Left ventricle myocardium superior (tissue), 1 donor: ENCODE measurements at regions not wholly inside any gene's neighbourhood (a gene's known extent, or its start where the extent isn't known, plus 50 kb on each side); places are given as distances from the start of the nearest gene placed in this dataset.

Experiments used
- ATAC-seq: fragments of 200-7000 bp; cut with Tn5 transposase; one replicate; pipeline ENCODE4 v1.9.1; 2020; ENCODE audit warnings: mild to moderate bottlenecking, moderate library complexity
- DNase-seq: peaks from one replicate; pipeline ENCODE4 v3.0.0-alpha.2; 2020
- intact Hi-C: fragments of 100-400 bp; cut with micrococcal nuclease; formaldehyde crosslinking; loops from one replicate; pipeline ENCODE4 v1.11.0; 2022
- donor health status: DM: no; HTN: yes; CAD: no; lungs with severe emphysema.

DNA sequence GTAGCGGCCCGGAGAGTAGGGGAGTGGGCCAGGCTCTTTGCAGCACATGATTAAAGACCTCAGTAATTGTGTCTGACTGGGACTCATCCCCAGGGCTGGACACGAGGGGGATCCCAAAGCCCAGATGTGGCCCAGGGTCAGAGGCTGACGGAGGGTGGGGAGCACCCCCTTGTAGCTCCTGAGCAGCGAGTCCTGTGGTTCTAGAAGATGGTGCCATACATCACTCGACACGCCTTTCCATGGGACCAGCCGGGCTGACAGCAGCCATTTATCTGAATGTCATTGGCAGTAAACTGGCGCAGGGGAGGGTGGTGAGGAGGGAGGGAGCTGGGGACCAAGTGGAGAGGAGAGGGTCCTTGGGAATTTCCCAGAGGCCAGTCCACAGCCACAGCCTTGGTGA is 65.1 kb upstream of the FAM222A start:
- ATAC-seq (no peak), DNase-seq (no peak)
- intact Hi-C loops = no loop called here

DNA sequence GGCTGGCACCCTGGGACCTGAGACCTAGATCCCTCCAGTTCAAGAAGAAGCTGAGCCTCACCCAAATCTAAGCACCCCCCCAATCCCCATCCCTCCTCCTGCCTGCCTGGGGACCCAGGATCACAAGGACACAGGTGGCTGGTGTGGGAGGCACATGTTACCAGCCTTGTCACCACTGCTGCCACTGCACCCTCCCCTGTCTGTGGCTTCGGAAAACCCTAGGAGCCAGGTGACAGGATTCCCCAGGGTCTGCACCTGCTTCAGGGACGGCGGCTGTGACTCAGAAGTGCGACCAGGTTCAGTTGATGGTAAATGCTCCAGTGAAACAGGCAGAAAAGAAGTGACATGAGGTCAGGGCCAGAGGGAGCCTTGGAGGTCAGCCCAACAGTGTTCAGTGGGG is 62.8 kb upstream of the FAM222A start:
- DNase-seq = no peak
- no peak for ATAC-seq
- intact Hi-C loops = no loop called here

DNA sequence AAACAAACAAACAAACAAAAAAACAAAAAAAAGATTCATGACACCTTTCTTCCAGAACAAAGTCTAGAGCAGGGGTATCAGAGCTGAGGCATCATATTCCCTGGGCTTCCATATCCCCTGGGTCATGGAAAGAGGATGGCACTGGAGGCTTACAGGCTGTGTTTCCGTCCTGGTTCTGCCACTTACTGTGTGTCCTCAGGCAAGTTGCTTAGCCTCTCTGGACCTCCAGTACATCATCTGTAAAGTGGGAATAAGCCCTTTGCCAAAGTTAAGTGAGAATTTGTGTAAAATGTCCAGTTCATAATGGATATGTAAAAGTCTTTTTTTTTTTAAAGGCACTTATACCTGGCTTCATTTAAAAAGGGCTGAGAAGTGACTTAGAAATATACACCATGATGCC is 62.0 kb upstream of the FAM222A start:
- no peak for ATAC-seq
- DNase-seq = no peak
- intact Hi-C loops = no loop called here

DNA sequence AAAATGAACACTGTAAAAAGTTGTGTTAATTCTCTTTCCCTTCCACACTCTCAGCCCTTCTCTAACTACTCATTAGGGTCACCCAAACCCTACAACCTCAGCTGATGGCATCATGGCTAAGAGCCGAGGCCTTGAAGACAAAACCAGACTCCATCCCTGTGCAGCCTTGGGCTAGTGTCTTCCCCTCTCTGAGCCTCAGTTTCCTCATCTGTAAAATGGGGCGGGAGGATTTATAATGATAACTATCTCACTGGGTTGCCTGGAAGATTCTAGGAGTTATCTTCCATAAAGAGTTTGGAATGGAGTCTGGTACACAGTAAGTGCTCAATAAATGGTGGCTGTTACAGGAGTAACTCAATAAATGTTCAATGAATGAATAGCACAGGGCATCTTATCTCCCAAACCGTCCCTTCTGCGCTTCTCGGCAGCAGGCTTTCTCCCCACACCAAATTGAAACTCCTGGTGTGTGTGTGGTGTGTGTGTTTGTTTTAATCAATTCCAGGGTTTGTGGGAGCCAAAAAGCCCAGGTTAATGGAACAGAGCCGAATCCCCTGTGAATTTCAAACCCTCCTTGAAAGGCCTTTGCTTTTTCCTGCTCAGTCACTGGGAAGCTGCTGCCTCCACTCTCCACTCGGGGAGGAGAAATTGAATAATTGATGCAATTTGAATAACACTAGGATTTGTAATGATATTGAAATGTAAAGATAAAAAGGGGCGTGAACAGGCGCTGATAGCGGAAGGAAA is 61.2 kb upstream of the FAM222A start:
- no peak for ATAC-seq
- intact Hi-C loops = no loop called here
- no peak for DNase-seq

DNA sequence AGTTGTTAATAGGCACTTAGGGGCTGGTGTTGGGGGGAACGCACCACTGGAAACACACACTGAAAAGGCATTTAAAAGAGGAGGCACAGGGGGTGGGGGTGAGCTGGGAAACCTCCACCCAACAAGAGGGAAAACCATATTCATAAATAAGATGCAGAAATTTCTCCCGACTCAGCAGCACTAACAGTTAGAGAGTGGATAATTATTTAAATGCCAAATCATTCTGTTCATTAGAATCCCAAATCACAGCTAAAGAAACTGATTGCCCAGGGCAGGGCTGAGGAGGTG is 60.7 kb upstream of the FAM222A start:
- DNase-seq (no peak), ATAC-seq (no peak)
- intact Hi-C loops = no loop called here

- ATAC-seq (peak; percentile 85), DNase-seq (no peak)
- intact Hi-C loops = no loop called here
Observed at GRCh38 chr12:109653890-109654289, 59.7 kb upstream of the FAM222A start.

DNA sequence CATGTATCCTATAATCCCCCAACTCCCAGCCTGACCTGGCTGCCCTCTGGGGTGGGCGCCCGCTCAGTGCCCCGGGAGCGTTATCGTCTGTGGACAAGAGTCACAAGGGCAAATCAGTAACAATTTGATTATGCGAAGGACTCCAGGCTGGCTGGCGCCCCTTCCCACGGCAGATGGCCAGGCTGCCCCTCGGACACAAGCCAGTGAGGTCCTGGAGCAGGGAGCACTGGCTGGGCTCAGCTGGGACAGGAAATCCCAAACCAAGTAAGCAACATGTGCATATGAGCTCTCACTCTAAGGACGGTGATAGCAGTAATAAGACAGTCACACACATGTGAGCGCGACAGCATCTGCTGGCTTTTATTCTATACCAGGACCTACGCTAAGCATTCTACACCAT is 59.3 kb upstream of the FAM222A start:
- DNase-seq (no peak), ATAC-seq (peak; percentile 73)
- intact Hi-C loops = no loop called here

- no peak for ATAC-seq
- intact Hi-C loops = no loop called here
- DNase-seq = no peak
Observed at GRCh38 chr12:109655578-109655977, 58.0 kb upstream of the FAM222A start.

DNA sequence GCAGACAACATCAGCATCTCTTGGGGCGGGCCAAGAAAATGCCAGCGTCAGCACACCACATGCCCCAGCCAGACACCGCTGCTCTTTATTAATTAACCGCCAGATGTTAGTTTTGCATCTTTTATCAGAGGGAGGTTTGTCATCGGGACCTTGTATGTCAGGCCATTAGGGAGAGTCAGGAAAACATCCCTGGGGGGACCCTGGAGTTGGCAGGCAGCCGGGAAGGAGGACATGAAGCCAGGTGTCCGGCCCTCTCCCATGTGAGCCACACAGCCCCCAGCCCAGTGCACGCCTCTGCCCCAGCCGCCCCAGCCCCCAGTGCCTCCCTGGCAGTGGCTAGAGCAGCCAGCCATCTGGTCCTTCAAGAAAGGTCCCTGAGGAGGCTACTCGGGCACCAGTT is 56.9 kb upstream of the FAM222A start:
- intact Hi-C loops = no loop called here
- ATAC-seq (no peak), DNase-seq (no peak)

GRCh38 chr12:109663795-109664194 is 49.8 kb upstream of the FAM222A start:
- DNase-seq = no peak
- ATAC-seq = no peak
- intact Hi-C loops = no loop called here
